Thyroid gland (tissue), 4 donors: ENCODE measurements at regions not wholly inside any gene's neighbourhood (a gene's known extent, or its start where the extent isn't known, plus 50 kb on each side); places are given as distances from the start of the nearest gene placed in this dataset.

Experiments
- POLR2A ChIP-seq, 2 donors: fragments of 450-650 bp; IDR thresholded peaks; one replicate each; pipeline ENCODE4 v1.6.1; 2017; ENCODE audit warnings: antibody characterized with exemption in 2 of 2, mild to moderate bottlenecking in 2 of 2, moderate library complexity in 1 of 2
- TF ChIP-seq, protein P1 (sequence below), 6 experiments: fragments of 200-600 bp in 3 of 6; fragments of 450-650 bp in 3 of 6; sonication (generic) in 3 of 6; IDR thresholded peaks; one replicate each; pipeline ENCODE4 v1.5.1; 2016 to 2019; ENCODE audit warnings: antibody characterized with exemption in 6 of 6, mild to moderate bottlenecking in 2 of 6, inconsistent platforms in 1 of 6, moderate library complexity in 1 of 6

DNA sequence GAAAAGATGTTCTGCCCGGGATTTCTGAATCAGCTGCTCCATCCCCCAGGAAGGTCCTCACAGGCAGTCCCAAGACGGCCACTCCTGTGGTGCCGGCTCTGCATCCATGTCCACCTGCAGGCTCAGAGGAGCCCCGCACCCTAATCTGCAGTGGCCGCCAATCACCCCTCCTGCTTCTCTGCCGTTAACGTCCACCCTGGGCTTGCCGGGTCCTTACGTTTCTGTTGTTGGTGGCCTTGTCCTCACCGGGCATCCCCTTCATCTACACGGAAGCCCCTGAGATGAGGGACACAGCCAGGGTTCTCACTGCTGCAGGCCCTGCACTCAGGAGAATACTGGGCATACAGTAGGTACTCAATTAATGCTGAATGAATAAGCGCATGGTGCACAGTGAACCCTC, 131.5 kb upstream of the SNTG2 start:
- TF ChIP-seq, protein P1, sequence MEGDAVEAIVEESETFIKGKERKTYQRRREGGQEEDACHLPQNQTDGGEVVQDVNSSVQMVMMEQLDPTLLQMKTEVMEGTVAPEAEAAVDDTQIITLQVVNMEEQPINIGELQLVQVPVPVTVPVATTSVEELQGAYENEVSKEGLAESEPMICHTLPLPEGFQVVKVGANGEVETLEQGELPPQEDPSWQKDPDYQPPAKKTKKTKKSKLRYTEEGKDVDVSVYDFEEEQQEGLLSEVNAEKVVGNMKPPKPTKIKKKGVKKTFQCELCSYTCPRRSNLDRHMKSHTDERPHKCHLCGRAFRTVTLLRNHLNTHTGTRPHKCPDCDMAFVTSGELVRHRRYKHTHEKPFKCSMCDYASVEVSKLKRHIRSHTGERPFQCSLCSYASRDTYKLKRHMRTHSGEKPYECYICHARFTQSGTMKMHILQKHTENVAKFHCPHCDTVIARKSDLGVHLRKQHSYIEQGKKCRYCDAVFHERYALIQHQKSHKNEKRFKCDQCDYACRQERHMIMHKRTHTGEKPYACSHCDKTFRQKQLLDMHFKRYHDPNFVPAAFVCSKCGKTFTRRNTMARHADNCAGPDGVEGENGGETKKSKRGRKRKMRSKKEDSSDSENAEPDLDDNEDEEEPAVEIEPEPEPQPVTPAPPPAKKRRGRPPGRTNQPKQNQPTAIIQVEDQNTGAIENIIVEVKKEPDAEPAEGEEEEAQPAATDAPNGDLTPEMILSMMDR (IDR thresholded peaks at IDR 0.05): no peak
- no peak for TF ChIP-seq POLR2A (IDR thresholded peaks at IDR 0.05)
